WI38 (cell line): ENCODE measurements at regions not wholly inside any gene's neighbourhood (a gene's known extent, or its start where the extent isn't known, plus 50 kb on each side); places are given as distances from the start of the nearest gene placed in this dataset.

Source experiments
- H3K4me3 ChIP-seq: 2 replicates; pipeline ENCODE4 v1.5.1; 2011; ENCODE audit warnings: low read depth, mild to moderate bottlenecking, control low read depth, low read length
- TF ChIP-seq, protein P1 (sequence below): IDR thresholded peaks from 2 replicates; pipeline ENCODE4 v1.5.1; 2012; ENCODE audit warnings: low read depth, mild to moderate bottlenecking, control low read depth, low read length

- TF ChIP-seq, protein P1, sequence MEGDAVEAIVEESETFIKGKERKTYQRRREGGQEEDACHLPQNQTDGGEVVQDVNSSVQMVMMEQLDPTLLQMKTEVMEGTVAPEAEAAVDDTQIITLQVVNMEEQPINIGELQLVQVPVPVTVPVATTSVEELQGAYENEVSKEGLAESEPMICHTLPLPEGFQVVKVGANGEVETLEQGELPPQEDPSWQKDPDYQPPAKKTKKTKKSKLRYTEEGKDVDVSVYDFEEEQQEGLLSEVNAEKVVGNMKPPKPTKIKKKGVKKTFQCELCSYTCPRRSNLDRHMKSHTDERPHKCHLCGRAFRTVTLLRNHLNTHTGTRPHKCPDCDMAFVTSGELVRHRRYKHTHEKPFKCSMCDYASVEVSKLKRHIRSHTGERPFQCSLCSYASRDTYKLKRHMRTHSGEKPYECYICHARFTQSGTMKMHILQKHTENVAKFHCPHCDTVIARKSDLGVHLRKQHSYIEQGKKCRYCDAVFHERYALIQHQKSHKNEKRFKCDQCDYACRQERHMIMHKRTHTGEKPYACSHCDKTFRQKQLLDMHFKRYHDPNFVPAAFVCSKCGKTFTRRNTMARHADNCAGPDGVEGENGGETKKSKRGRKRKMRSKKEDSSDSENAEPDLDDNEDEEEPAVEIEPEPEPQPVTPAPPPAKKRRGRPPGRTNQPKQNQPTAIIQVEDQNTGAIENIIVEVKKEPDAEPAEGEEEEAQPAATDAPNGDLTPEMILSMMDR = no peak
- no peak overlapping the region for H3K4me3 ChIP-seq
These were observed 587.9 kb downstream of the LMO7 start for GRCh38 chr13:76223999-76224398.

- H3K4me3 ChIP-seq = no peak overlapping the region
- TF ChIP-seq, protein P1 = no peak
These were observed 587.4 kb downstream of the LMO7 start for GRCh38 chr13:76223565-76223964.

DNA sequence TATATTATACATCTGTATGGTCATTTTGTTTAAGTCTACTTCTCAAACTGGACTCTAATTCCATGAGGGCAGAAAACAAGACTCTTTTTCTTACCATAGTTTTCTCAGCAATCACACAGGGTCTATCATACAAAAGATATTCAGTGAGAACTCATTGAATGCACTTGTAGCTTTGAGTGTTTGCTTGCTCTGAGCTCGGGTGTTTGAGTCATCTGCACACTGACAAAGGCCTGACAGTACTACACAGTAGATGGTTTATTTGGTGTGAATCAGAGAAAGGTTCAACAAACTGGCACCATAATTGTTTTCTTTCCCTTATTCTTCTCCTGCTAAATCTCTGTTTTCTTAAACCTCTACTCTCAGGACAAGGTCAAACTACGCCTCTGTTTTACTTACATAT, 586.4 kb downstream of the LMO7 start:
- no peak overlapping the region for H3K4me3 ChIP-seq
- TF ChIP-seq, protein P1 = no peak

GRCh38 chr13:76216729-76217128, 580.6 kb downstream of the LMO7 start:
- H3K4me3 ChIP-seq = no peak overlapping the region
- TF ChIP-seq, protein P1 = no peak

DNA sequence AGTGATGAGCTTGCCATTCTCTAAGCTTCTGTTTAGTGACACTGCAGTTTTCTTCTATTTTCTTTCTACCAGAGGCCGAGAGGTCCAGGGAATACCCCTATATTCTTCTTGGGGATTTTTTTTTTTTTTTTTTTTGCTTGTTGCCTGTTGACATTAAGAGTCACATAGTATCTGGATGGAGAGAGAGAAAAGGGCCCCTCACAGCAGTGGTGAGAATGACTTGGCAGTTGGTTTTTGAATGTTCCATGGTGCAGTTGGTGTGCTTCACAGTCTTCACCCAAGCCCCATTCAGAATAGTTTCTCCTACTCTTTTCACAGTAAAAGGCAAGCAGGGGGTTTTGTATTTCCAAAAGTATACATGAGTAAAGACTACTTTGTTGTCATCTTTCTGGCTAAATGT, 577.9 kb downstream of the LMO7 start:
- no peak overlapping the region for H3K4me3 ChIP-seq
- TF ChIP-seq, protein P1 = no peak

- TF ChIP-seq, protein P1 = no peak
These were observed 577.3 kb downstream of the LMO7 start for GRCh38 chr13:76213423-76213904.

DNA sequence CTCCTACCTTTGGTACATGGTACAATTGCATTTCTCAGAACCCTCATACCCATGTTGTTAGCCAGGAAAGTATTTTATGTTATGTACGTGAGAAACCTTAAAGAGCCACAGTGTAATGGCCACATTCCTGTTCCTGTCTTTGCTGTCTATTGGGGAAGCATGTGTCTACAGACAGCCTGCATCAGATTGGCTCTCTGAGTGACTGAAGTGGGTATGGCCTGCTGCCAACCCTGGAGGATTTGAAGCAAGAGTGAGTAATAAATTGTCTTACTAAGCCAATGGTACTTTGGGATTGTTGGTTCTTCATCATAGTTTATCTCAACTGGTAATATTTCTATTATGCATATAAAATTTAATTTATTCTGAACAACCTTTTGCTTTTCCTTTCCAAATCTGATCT, 574.1 kb downstream of the LMO7 start:
- TF ChIP-seq, protein P1 = no peak
- no peak overlapping the region for H3K4me3 ChIP-seq

More at GRCh38 chr13:76213423-76213904, 577.3 kb downstream of the LMO7 start:
- no peak overlapping the region for H3K4me3 ChIP-seq
